Stomach smooth muscle (tissue), 2 donors: ENCODE measurements at regions not wholly inside any gene's neighbourhood (a gene's known extent, or its start where the extent isn't known, plus 50 kb on each side); places are given as distances from the start of the nearest gene placed in this dataset.

ENCODE experiments used
- H3K27ac ChIP-seq: one replicate; pipeline ENCODE4 v1.7.0; 2013; ENCODE audit warnings: mild to moderate bottlenecking, low read length, inconsistent platforms
- H3K27me3 ChIP-seq, 2 donors: one replicate each; pipeline ENCODE4 v1.7.0; 2013; ENCODE audit warnings: low read length in 2 of 2; ENCODE audit not compliant: insufficient read depth in 2 of 2, control insufficient read depth in 1 of 2
- H3K36me3 ChIP-seq, 2 donors: one replicate each; pipeline ENCODE4 v1.7.0; 2013; ENCODE audit warnings: low read length in 2 of 2; ENCODE audit not compliant: control insufficient read depth in 2 of 2, insufficient read depth in 2 of 2
- H3K4me1 ChIP-seq: one replicate; pipeline ENCODE4 v1.7.0; 2013; ENCODE audit warnings: low read length; ENCODE audit not compliant: control insufficient read depth, insufficient read depth
- H3K4me3 ChIP-seq, 2 donors: one replicate each; pipeline ENCODE4 v1.7.0; 2013; ENCODE audit warnings: low read length in 2 of 2
- H3K9ac ChIP-seq, 2 donors: one replicate each; pipeline ENCODE4 v1.7.0; 2013; ENCODE audit warnings: low read length in 2 of 2, mild to moderate bottlenecking in 1 of 2
- H3K9me3 ChIP-seq, 2 donors: one replicate each; pipeline ENCODE4 v1.7.0; 2013; ENCODE audit warnings: low read length in 2 of 2; ENCODE audit not compliant: control insufficient read depth in 2 of 2
- donor health status: healthy.
- donor health status: Pancreatic carcinoma.

GRCh38 chr4:38242101-38242500 lies 281.9 kb downstream of the PTTG2 start:
- peaks cover 12% of the 10 kb centered on the region for H3K4me1 ChIP-seq
- H3K27ac ChIP-seq = no peak overlapping the region
- no peak overlapping the region for H3K4me3 ChIP-seq
- H3K27me3 ChIP-seq = no peaks in the 10 kb centered on the region
- no peaks in the 10 kb centered on the region for H3K36me3 ChIP-seq
- no peak overlapping the region for H3K9ac ChIP-seq
- no peaks in the 10 kb centered on the region for H3K9me3 ChIP-seq

- Histone ChIP-seq H3K36me3 (no peaks in the 10 kb centered on the region), H3K4me3 (peak overlapping the region in 1 of 2 donors; percentile 15), H3K27ac (no peak overlapping the region), H3K27me3 (no peaks in the 10 kb centered on the region), H3K9ac (no peak overlapping the region), H3K9me3 (no peaks in the 10 kb centered on the region), H3K4me1 (peaks cover 12% of the 10 kb centered on the region)
Measured at GRCh38 chr4:38242822-38243387, 282.7 kb downstream of the PTTG2 start.

GRCh38 chr4:38243388-38244053 lies 283.3 kb downstream of the PTTG2 start:
- Histone ChIP-seq H3K9ac (no peak overlapping the region), H3K4me1 (peaks cover 12% of the 10 kb centered on the region), H3K9me3 (no peaks in the 10 kb centered on the region), H3K36me3 (no peaks in the 10 kb centered on the region), H3K4me3 (peak overlapping the region in 1 of 2 donors; percentile 15), H3K27me3 (no peaks in the 10 kb centered on the region), H3K27ac (no peak overlapping the region)

- no peaks in the 10 kb centered on the region for H3K9me3 ChIP-seq
- no peaks in the 10 kb centered on the region for H3K4me1 ChIP-seq
- H3K36me3 ChIP-seq = no peaks in the 10 kb centered on the region
- no peaks in the 10 kb centered on the region for H3K27me3 ChIP-seq
- no peak overlapping the region for H3K4me3 ChIP-seq
- H3K9ac ChIP-seq = no peak overlapping the region
- no peak overlapping the region for H3K27ac ChIP-seq
Measured at GRCh38 chr4:38254825-38255224, 294.6 kb downstream of the PTTG2 start.

GRCh38 chr4:38255572-38255971 lies 295.4 kb downstream of the PTTG2 start:
- no peaks in the 10 kb centered on the region for H3K4me1 ChIP-seq
- no peaks in the 10 kb centered on the region for H3K27me3 ChIP-seq
- no peak overlapping the region for H3K9ac ChIP-seq
- H3K36me3 ChIP-seq = no peaks in the 10 kb centered on the region
- H3K27ac ChIP-seq = no peak overlapping the region
- no peaks in the 10 kb centered on the region for H3K9me3 ChIP-seq
- no peak overlapping the region for H3K4me3 ChIP-seq

GRCh38 chr4:38266616-38267015 lies 306.4 kb downstream of the PTTG2 start:
- Histone ChIP-seq H3K27me3 (no peaks in the 10 kb centered on the region), H3K4me1 (no peaks in the 10 kb centered on the region), H3K9me3 (no peaks in the 10 kb centered on the region), H3K4me3 (no peak overlapping the region), H3K9ac (no peak overlapping the region), H3K27ac (no peak overlapping the region), H3K36me3 (no peaks in the 10 kb centered on the region)

- H3K9me3 ChIP-seq = no peaks in the 10 kb centered on the region
- no peaks in the 10 kb centered on the region for H3K27me3 ChIP-seq
- no peaks in the 10 kb centered on the region for H3K4me1 ChIP-seq
- no peak overlapping the region for H3K27ac ChIP-seq
- no peak overlapping the region for H3K9ac ChIP-seq
- no peak overlapping the region for H3K4me3 ChIP-seq
- no peaks in the 10 kb centered on the region for H3K36me3 ChIP-seq
Measured at GRCh38 chr4:38268108-38268820, 308.1 kb downstream of the PTTG2 start.

- no peaks in the 10 kb centered on the region for H3K36me3 ChIP-seq
- no peaks in the 10 kb centered on the region for H3K4me1 ChIP-seq
- no peak overlapping the region for H3K9ac ChIP-seq
- no peaks in the 10 kb centered on the region for H3K9me3 ChIP-seq
- no peaks in the 10 kb centered on the region for H3K27me3 ChIP-seq
- no peak overlapping the region for H3K4me3 ChIP-seq
- H3K27ac ChIP-seq = no peak overlapping the region
Measured at GRCh38 chr4:38268837-38269236, 308.6 kb downstream of the PTTG2 start.

- no peaks in the 10 kb centered on the region for H3K27me3 ChIP-seq
- H3K27ac ChIP-seq = no peak overlapping the region
- H3K4me1 ChIP-seq = no peaks in the 10 kb centered on the region
- H3K4me3 ChIP-seq = no peak overlapping the region
- no peaks in the 10 kb centered on the region for H3K36me3 ChIP-seq
- no peak overlapping the region for H3K9ac ChIP-seq
- H3K9me3 ChIP-seq = no peaks in the 10 kb centered on the region
Measured at GRCh38 chr4:38273407-38273806, 313.2 kb downstream of the PTTG2 start.

GRCh38 chr4:38275331-38276100 lies 315.3 kb downstream of the PTTG2 start:
- H3K4me3 ChIP-seq = no peak overlapping the region
- no peak overlapping the region for H3K27ac ChIP-seq
- no peaks in the 10 kb centered on the region for H3K9me3 ChIP-seq
- no peak overlapping the region for H3K9ac ChIP-seq
- no peaks in the 10 kb centered on the region for H3K4me1 ChIP-seq
- no peaks in the 10 kb centered on the region for H3K27me3 ChIP-seq
- H3K36me3 ChIP-seq = no peaks in the 10 kb centered on the region
